GM10248 (cell line): ENCODE measurements at regions not wholly inside any gene's neighbourhood (a gene's known extent, or its start where the extent isn't known, plus 50 kb on each side); places are given as distances from the start of the nearest gene placed in this dataset.
"Not testable (repeated sequence)": the region's sequence is repeated elsewhere in the genome, so short reads cannot be mapped to it uniquely, and the experiment has no call there.

Source experiments
- CTCF ChIA-PET: fragments of 300-600 bp; sonication (Branson Sonifier 250); formaldehyde crosslinking; extraction: SDS; loops from one replicate; lab custom pipeline; 2021; ENCODE audit warnings: antibody characterized with exemption; lab: Yijun Ruan, JAX
- POLR2A ChIA-PET: fragments of 350-650 bp; sonication (Branson Sonifier 250); formaldehyde crosslinking; extraction: SDS; loops from one replicate; lab custom pipeline; 2020; ENCODE audit warnings: antibody characterized with exemption; lab: Yijun Ruan, JAX
- DNase-seq: peaks from one replicate; pipeline ENCODE4 v3.0.0; 2012; ENCODE audit errors: extremely low spot score
- CTCF ChIP-seq: IDR thresholded peaks from 2 replicates; pipeline ENCODE4 v1.5.1; 2012; ENCODE audit warnings: mild to moderate bottlenecking, low read depth; ENCODE audit errors: extremely low read depth, missing control alignments, control extremely low read depth

- POLR2A ChIA-PET = no interaction called here
- CTCF ChIA-PET = interaction anchor here (0.9 kb wide), 1 partner anchor 9 kb away, joined by 4 read pairs; no protein-coding TSS in a partner anchor
- no peak for DNase-seq
- no peak for TF ChIP-seq CTCF
These were observed 687.8 kb downstream of the NUP35 start for GRCh38 chr2:183812091-183812490.

GRCh38 chr2:183825710-183826109 is 701.5 kb downstream of the NUP35 start:
- CTCF ChIA-PET = no interaction called here
- POLR2A ChIA-PET = no interaction called here
- DNase-seq = no peak
- TF ChIP-seq CTCF = no peak

GRCh38 chr2:183829931-183830330 is 705.7 kb downstream of the NUP35 start:
- ChIA-PET CTCF (no interaction called here), POLR2A (no interaction called here)
- DNase-seq = no peak
- TF ChIP-seq CTCF = no peak

GRCh38 chr2:183837157-183837556 is 712.9 kb downstream of the NUP35 start:
- CTCF ChIA-PET = no interaction called here
- POLR2A ChIA-PET = no interaction called here
- TF ChIP-seq CTCF = no peak
- DNase-seq = no peak

- ChIA-PET CTCF (interaction anchor here (1.4 kb wide), 1 partner anchor 122 kb away, joined by 4 read pairs; no protein-coding TSS in a partner anchor), POLR2A (no interaction called here)
- no peak for TF ChIP-seq CTCF
- DNase-seq = no peak
These were observed 714.1 kb downstream of the NUP35 start for GRCh38 chr2:183838295-183838694.

GRCh38 chr2:183840061-183840584 is 715.9 kb downstream of the NUP35 start:
- ChIA-PET CTCF (no interaction called here), POLR2A (no interaction called here)
- TF ChIP-seq CTCF = no peak
- DNase-seq = no peak

GRCh38 chr2:183849826-183850225 is 725.6 kb downstream of the NUP35 start:
- DNase-seq, POLR2A ChIA-PET, CTCF ChIA-PET: not testable (repeated sequence)
